C1 segment of cervical spinal cord (tissue), 14 donors: ENCODE measurements at regions not wholly inside any gene's neighbourhood (a gene's known extent, or its start where the extent isn't known, plus 50 kb on each side); places are given as distances from the start of the nearest gene placed in this dataset.

Source experiments
- DNase-seq, 14 donors: peaks; one replicate each; lab custom pipeline; 2025; lab: John Stamatoyannopoulos, UW

DNA sequence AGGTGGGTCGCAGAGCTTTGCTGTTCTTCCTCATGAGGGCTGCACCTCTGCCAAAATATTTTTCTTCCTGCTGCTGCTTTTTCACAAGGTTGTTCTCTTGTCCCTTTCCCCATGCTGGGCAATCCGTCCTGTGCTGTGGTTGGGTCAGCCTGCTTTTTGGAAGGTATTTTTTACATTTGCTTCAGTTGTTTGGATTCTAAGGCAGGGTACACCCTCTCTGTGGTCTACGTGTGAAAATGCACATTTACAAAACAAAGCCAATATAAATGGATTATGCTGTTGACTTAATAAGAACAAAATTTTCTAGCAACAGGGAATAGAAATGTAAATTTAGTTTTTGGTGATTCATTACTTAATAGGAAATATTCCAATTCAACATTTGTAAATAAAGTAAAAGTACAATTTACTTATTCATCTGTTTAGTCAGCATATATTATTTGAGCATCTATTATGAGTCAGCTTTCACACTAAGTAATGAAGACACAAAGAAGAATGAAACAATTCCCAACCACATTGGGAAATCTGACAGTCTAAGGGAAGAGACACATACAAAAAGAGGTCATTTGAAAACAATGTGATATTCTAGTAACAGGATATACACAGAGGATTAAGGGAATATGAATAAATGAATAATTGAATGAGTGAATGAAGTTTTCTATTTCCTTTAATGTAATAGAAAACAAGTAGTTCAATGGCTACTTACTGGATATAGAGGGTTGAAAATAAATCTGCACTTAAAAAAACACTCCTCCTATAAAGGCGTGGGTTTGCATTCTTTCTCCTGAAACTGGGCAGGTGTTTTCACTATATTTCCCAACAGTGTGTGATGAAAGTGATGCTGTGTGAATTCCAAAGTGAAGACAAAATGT is 94.6 kb upstream of the PRICKLE1 start:
- no peak for DNase-seq

DNA sequence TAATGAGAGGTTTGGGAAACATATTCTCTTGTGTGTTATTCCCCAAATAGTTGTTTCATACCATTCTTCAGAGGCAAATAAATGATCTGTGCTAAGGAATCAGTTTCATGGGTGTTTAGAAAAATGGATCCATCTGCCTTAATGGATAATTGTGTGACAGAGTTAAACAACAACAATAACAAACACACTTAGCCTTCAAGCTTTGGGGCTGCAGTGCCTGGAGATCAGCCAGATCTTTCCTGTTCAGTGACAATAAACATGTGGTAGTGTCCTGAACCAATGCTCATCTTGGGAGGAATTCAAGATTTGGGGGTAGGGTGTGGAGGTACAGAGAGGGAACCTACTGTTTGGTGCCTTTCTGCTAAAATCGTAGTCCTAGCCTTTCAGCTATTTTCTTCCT is 93.7 kb upstream of the PRICKLE1 start:
- DNase-seq, result no peak

DNA sequence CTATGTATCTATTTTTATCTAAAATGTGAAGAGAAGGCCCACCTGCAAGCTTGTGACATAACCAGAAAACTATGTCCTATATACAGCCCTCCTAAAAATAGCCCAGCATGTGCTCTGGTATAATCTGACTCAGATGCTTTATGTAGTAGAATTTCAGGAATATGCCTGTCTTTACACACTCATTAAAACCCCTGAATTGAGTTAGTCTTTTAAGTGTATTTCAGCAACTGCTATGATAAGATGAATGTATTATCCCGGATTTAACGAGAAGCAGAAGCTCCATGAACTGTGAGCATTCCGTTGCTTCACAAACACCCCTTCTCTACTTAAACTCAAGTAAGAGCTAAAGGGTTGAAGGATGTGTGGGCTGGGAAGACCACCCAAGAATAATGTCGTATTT is 89.9 kb upstream of the PRICKLE1 start:
- no peak for DNase-seq

DNA sequence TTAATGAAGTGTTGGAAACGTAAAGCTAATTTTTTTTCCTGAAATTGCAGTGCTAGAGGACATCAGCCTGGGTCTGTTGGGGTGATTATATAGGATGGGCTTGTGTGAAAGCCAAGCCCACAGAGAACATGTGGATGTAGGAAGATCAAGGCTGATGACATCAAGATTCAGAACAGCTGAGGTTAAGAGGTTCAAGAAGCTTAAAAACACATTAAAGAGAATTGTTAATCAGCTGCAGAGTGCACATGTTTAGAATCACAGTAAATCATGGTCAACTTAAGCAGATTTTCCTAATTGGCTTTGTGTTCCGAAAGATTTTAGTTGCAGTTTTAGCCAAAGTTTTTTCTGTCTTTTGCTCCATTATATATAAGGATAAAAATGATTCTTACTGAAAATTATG is 87.9 kb upstream of the PRICKLE1 start:
- DNase-seq, result no peak

DNA sequence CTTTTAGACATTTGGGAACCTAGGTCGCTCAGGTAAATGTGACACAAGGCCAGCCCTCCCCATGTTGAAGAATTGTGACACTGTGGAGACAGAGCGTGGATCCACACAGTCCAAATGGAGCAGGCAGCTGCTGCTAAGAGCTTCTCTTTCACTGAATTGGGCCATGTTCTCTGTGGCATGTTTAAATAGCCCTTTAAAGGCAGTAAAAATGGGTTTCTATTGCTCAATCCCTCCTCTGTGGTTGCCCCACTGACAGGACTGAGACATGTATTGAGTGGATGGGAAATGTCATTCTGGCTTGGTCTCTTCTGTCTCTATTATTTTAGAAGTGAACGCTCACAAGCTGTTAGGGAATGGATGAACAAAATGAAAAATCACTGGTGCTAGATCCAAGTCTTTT is 84.0 kb upstream of the PRICKLE1 start:
- DNase-seq, result no peak

DNA sequence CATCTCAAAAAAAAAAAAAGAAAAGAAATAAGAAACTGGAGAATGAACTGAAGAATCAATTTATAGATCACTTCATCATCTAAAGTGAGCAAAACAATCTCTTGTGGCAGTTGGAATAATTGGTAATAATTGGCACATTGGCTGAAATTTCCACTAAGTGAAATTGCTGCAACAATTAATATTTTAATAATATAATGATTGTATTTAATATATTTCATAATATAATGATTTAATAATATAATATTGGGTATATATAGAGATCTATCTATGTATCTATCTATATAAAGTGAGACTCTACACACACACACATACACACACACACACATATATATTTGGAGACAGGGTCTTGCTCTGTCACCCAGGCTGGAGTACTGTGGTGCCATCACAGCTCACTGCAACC is 81.2 kb upstream of the PRICKLE1 start:
- no peak for DNase-seq

DNA sequence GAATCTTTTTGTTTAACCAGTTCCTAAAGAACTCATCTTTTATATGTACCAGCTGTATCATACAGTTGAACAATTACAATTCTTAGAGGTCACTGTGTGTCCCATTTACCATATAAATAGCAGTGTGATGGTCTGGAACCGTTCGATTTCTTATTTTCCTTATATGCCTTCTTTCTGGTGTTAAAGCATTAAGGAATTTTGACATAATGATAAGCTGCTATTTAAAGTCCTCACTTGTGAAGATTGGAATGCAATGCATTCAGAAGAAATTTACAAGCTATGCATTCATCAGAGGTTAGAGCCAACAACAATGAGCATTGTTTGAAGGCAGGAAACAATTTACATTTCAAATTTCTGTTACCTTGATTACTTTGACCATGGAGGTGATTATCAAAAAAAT is 80.0 kb upstream of the PRICKLE1 start:
- DNase-seq, result no peak

DNA sequence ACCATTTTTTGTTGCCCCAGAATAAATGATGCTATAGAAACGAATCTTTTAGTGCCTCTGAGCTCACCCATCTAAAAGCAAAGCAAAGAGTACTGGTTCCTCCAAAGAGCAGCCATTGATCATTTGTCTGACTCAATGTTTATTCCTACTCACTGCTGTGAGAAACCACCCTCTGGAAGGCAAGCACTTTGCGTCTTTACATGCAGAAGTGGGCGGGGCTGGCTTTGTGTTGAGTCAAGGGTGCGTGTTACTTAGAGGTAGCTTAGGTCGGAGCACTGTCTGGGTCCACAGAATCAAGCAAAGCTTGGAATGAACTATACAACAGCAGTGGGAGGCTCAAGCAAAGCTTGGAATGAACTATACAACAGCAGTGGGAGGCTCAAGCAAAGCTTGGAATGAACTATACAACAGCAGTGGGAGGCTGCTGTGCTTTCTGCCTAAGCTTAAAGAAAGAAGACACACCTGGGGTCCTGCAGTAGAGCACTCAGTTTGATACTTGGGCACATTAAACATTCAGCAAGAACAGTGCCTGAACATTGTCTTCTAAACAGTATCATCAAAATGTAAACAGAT is 77.2 kb upstream of the PRICKLE1 start:
- DNase-seq, result no peak

DNA sequence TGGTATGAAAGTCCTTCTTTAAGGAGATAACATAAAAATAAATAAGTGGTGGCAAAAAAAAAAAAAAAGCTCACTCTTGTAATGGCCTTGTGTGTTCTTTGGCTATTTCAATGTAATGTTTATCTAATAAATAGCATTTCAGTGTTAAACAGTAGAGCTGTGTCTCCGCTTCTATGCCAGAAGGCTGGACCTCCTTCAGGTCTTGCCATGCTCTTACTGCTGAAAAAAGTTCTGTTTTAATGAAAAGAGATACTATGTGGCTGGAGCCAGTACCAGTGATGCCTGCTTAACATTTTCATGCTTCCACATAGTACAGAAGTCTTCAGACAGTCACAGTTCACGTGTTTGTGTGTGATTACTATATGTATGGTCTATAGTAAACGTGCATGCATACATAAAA is 74.1 kb upstream of the PRICKLE1 start:
- no peak for DNase-seq

DNA sequence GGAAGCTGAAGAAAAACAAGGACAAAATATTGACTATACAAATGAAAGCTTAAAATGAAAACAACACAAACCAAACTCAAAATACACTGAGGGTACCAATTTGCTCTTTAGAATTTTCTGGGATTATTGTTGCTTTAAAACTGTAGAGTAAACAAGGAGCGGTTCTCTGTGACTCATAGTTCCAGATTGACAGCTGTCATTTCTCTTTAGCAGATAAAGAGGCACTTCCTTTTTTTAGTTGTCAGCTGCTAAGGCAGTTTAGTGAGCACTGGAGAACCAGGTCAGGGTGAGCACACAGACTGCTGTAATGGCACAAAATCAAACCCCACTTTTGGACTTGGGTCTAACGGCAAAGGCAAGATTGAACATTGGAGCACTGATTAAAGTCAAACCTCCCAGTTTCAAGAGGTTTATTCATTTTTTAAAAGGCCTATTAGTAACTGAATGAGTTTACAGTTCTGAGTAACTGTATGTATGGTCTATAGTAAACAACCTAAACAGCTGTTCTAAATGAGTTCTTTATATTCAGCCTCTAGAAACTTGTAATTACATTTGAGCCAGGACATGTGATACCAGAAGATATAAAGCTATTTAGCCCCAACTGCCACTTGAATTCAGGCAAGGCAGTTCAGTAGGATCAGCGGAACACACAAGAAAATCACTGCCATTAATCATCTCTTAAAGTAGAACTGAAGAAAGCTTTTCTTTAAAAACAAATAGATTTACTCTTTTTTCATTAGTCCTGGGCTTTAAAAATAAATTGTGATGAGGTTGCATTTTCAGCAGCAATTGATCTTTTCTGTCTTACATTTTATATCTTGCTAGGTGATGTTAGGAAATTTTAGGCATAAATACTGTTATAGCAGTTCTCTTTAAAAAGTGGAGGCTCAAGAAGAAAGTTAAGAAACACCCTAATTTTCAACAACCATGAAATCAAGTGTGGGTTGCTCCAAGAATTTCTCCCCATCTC is 71.7 kb upstream of the PRICKLE1 start:
- no peak for DNase-seq

DNA sequence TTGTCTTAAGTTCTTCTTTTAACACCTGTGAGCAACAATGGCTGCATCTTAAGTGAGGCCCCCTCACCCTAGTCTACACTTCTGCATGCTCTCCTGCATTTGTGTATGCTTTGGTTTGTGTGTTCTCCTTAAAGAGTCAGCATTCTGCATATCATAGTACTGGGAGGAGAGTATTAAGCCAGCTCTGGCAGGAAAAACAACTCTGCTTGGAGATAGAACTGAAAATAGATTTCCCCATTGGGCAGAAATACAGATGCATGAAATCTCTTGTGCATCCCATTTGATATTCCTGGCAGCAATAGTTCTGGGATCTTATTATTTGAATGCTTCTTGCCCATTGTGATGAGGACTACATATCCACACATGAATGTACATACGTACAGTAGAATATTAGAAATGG is 70.6 kb upstream of the PRICKLE1 start:
- DNase-seq, result no peak

DNA sequence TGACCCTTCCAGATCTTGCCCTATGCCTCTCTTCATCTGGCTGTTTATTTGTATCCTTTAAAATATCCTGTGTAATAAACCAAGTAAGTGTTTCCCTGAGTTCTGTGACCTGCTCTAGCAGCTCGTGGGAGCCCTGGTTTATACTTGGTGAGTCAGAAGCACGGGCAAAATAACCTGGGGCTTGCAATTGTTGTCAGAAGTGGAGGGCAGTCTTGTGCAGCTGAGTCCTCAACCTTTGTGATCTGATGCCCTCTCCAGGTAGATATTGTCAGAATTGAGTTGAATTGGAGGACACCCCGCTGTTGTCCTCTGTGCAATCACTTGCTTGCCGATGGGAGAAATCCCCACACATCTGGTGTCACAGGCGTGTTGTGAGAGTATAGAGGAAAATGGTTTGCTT is 62.5 kb upstream of the PRICKLE1 start:
- no peak for DNase-seq

DNA sequence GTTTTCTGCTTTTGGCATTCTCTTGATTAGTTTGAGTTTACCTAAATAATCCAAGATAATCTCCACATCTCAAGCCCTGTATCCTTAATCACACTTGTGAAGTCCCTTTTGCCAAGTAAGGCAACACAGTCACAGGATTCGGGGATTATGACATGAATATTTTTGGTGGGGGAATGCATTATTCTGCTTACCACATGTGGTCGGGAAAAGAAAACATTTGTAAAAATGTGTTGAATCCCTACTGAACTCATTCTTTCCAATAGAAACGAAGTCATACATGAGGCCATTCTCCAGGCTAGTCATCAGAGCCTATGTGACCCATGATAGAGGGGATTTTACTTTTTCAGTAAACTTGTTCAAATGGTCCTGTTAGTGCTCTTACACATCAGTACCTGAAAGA is 58.5 kb upstream of the PRICKLE1 start:
- DNase-seq, result no peak

DNA sequence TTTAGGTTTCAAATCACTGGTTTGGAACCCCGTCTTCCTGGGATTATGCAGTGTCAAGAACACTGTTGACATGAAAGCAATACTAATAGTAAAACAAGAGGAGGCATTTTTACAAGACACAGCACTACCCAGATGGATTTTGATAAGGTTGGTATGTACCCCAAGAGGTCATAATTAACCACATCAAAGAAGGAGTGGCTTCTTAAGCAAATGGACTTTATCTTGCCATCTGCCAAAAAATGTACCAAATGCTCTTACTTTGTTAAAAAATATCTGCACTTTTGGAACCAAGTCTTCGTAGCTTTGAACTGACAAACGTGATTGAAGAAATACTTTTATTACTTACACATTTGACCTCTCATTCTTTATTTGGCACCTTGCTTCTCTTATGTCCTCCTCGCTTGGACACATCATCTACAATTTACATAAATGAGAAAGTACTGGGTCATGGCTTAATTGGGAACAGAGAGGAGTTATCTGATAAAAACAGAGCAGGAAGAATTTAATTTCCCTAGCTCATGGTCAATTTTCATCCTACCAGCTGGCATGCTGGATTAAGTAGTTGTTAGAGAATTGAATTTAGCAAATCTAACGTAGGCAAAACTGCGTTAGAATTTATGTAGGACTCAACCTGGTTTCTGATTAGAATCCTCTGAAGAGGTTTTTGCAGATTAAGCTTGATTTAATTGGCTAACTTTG is 54.5 kb upstream of the PRICKLE1 start:
- DNase-seq, result no peak

DNA sequence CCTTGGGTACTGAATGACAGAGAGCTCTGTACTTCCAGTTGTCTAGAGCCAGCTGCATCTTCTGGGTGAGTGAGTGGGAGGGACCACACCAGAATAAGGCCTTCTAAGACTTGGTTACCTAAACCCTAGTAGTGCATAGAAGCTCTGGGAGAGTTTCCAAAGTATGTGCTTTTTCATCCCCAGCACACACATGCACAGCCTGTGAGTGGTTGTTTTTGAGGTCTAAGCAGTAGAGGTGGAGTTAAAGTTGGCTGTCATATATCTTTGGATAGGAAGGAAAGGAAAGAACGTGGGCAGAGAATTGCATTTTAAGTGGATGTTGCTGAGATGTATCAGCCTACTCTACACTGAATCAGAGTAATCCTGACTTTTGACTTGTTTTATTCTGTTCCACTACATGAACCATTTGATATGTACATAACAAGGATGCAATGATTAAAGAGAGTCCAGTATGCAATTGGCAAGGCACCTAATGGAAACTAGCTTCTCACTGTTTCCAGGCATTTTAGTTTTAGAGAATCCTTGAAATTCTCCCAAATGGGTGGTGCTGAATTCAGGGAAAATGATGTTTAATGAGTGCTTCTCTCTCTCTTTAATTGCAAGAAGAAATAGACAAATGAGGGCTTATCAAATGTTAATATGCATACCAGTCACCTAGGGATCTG is 51.8 kb upstream of the PRICKLE1 start:
- DNase-seq, result no peak

DNA sequence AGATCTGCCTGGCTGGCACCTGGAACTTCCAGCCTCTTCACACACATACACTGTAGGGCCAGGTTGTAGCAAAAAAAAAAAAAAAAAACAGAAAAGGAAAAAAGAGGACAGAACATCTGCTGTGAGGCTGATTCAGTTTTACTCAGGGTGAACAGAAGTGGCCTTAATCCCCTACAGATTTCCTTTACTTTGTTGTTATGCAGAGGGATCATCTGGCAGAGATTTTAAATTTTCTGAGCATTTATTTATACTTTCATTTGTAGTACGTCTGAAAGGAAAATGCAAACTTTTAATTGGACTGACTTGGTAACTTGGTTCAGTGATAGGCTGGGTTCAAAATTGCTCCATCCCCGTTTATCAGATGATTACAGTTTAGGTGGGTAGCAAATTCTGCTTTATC is 50.8 kb upstream of the PRICKLE1 start:
- DNase-seq, result no peak

DNA sequence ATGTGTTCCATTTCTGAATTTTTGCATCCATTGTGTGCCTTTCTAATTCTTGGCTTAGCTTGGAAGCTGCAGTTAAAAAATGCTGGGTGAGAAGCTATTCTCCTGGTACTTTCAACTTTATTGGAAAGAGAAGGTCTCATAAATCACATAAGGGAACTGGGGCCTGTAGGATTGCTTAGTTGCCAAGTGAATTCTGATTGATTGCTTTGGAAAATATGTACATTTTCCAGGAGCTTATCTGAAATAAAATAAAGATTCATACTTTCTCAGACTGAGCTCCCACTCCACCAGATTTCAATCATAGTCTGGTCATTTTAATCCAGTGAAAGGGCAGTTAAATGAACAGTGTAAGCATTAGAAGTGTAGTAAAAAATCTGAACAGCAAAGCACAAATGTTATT is 50.0 kb upstream of the PRICKLE1 start:
- DNase-seq, result no peak
